ENCODE measurements at regions not wholly inside any gene's neighbourhood (a gene's known extent, or its start where the extent isn't known, plus 50 kb on each side); places are given as distances from the start of the nearest gene placed in this dataset.
"Not testable (repeated sequence)": the region's sequence is repeated elsewhere in the genome, so short reads cannot be mapped to it uniquely, and the experiment has no call there.

- no peak for DNase-seq
Measured at GRCh38 chr6:19558934-19559333, 278.2 kb upstream of the ID4 start.

- no peak for DNase-seq
Measured at GRCh38 chr6:19562468-19562867, 274.7 kb upstream of the ID4 start.

GRCh38 chr6:19569563-19569962, 267.6 kb upstream of the ID4 start:
- no peak for DNase-seq

GRCh38 chr6:19571176-19571575, 266.0 kb upstream of the ID4 start:
- DNase-seq, result no peak

- no peak for DNase-seq
Measured at GRCh38 chr6:19578481-19578880, 258.7 kb upstream of the ID4 start.

- not testable (repeated sequence) for DNase-seq
Measured at GRCh38 chr6:19584207-19584606, 253.0 kb upstream of the ID4 start.

GRCh38 chr6:19587238-19587942, 249.8 kb upstream of the ID4 start:
- DNase-seq, result no peak

GRCh38 chr6:19590501-19591131, 246.6 kb upstream of the ID4 start:
- DNase-seq, result no peak

- no peak for DNase-seq
Measured at GRCh38 chr6:19597809-19598320, 239.3 kb upstream of the ID4 start.

- DNase-seq, result no peak
Measured at GRCh38 chr6:19599796-19600464, 237.2 kb upstream of the ID4 start.

GRCh38 chr6:19602434-19603013, 234.6 kb upstream of the ID4 start:
- DNase-seq, result no peak

- DNase-seq, result no peak
Measured at GRCh38 chr6:19603721-19604120, 233.4 kb upstream of the ID4 start.

- no peak for DNase-seq
Measured at GRCh38 chr6:19605624-19606023, 231.5 kb upstream of the ID4 start.

GRCh38 chr6:19608546-19608945, 228.6 kb upstream of the ID4 start:
- no peak for DNase-seq

GRCh38 chr6:19609972-19610641, 227.1 kb upstream of the ID4 start:
- DNase-seq, result no peak

GRCh38 chr6:19612672-19613466, 224.3 kb upstream of the ID4 start:
- not testable (repeated sequence) for DNase-seq

- DNase-seq, result no peak
Measured at GRCh38 chr6:19613678-19614077, 223.5 kb upstream of the ID4 start.

GRCh38 chr6:19616022-19616421, 221.1 kb upstream of the ID4 start:
- DNase-seq, result no peak

- DNase-seq, result no peak
Measured at GRCh38 chr6:19632230-19632629, 204.9 kb upstream of the ID4 start.

- DNase-seq, result no peak
Measured at GRCh38 chr6:19632786-19633185, 204.4 kb upstream of the ID4 start.

GRCh38 chr6:19635728-19636127, 201.4 kb upstream of the ID4 start:
- no peak for DNase-seq

- DNase-seq, result no peak
Measured at GRCh38 chr6:19637010-19637409, 200.2 kb upstream of the ID4 start.
